HG03439 (cell line): ENCODE measurements at regions not wholly inside any gene's neighbourhood (a gene's known extent, or its start where the extent isn't known, plus 50 kb on each side); places are given as distances from the start of the nearest gene placed in this dataset.
"Not testable (repeated sequence)": the region's sequence is repeated elsewhere in the genome, so short reads cannot be mapped to it uniquely, and the experiment has no call there.

Experiments
- ATAC-seq: cut with Tn5 transposase; IDR thresholded peaks from one replicate; pipeline ENCODE4 v1.9.1; 2021; ENCODE audit warnings: mild to moderate bottlenecking, moderate library complexity; ENCODE audit not compliant: unreplicated experiment

- no peak for ATAC-seq
Measured at GRCh38 chr1:61581251-61581650, 143.7 kb downstream of the TM2D1 start.

GRCh38 chr1:61580417-61580816 is 144.5 kb downstream of the TM2D1 start:
- no peak for ATAC-seq

GRCh38 chr1:61579802-61580201 is 145.1 kb downstream of the TM2D1 start:
- ATAC-seq = no peak

- ATAC-seq = no peak
Measured at GRCh38 chr1:61572046-61572445, 152.9 kb downstream of the TM2D1 start.

GRCh38 chr1:61570191-61570590 is 154.8 kb downstream of the TM2D1 start:
- ATAC-seq = no peak

GRCh38 chr1:61569303-61569621 is 155.7 kb downstream of the TM2D1 start:
- ATAC-seq = no peak

GRCh38 chr1:61568460-61569302 is 156.3 kb downstream of the TM2D1 start:
- no peak for ATAC-seq

GRCh38 chr1:61566177-61566576 is 158.8 kb downstream of the TM2D1 start:
- no peak for ATAC-seq

- no peak for ATAC-seq
Measured at GRCh38 chr1:61563611-61564010, 161.3 kb downstream of the TM2D1 start.

- ATAC-seq = no peak
Measured at GRCh38 chr1:61561666-61562065, 163.3 kb downstream of the TM2D1 start.

- ATAC-seq = no peak
Measured at GRCh38 chr1:61560385-61560784, 164.6 kb downstream of the TM2D1 start.

GRCh38 chr1:61556631-61557030 is 168.3 kb downstream of the TM2D1 start:
- ATAC-seq = no peak

GRCh38 chr1:61552630-61553305 is 172.2 kb downstream of the TM2D1 start:
- ATAC-seq = no peak

GRCh38 chr1:61547302-61547701 is 177.6 kb downstream of the TM2D1 start:
- not testable (repeated sequence) for ATAC-seq

- not testable (repeated sequence) for ATAC-seq
Measured at GRCh38 chr1:61544870-61545269, 180.1 kb downstream of the TM2D1 start.

- ATAC-seq = not testable (repeated sequence)
Measured at GRCh38 chr1:61543498-61543897, 181.4 kb downstream of the TM2D1 start.

- ATAC-seq = no peak
Measured at GRCh38 chr1:61539720-61540462, 185.1 kb downstream of the TM2D1 start.

GRCh38 chr1:61538228-61538627 is 186.7 kb downstream of the TM2D1 start:
- ATAC-seq = no peak

GRCh38 chr1:61536174-61537108 is 188.5 kb downstream of the TM2D1 start:
- no peak for ATAC-seq

- no peak for ATAC-seq
Measured at GRCh38 chr1:61534847-61535246, 190.1 kb downstream of the TM2D1 start.

- no peak for ATAC-seq
Measured at GRCh38 chr1:61533546-61533945, 191.4 kb downstream of the TM2D1 start.
